GM21390 (cell line): ENCODE measurements at regions not wholly inside any gene's neighbourhood (a gene's known extent, or its start where the extent isn't known, plus 50 kb on each side); places are given as distances from the start of the nearest gene placed in this dataset.

Source experiments
- ATAC-seq: cut with Tn5 transposase; IDR thresholded peaks from one replicate; pipeline ENCODE4 v1.9.1; 2021; ENCODE audit not compliant: unreplicated experiment

- no peak for ATAC-seq
These were observed 99.4 kb upstream of the LPP start for GRCh38 chr3:188054541-188054940.

GRCh38 chr3:188055388-188055787 is 98.6 kb upstream of the LPP start:
- ATAC-seq, result no peak

- ATAC-seq, result no peak
These were observed 96.8 kb upstream of the LPP start for GRCh38 chr3:188057124-188057523.

- no peak for ATAC-seq
These were observed 95.3 kb upstream of the LPP start for GRCh38 chr3:188058569-188059184.

GRCh38 chr3:188059351-188059750 is 94.6 kb upstream of the LPP start:
- ATAC-seq, result no peak

GRCh38 chr3:188060264-188060835 is 93.6 kb upstream of the LPP start:
- ATAC-seq, result no peak

GRCh38 chr3:188060840-188061544 is 93.0 kb upstream of the LPP start:
- no peak for ATAC-seq

- ATAC-seq, result no peak
These were observed 91.7 kb upstream of the LPP start for GRCh38 chr3:188062216-188062615.

- ATAC-seq, result no peak
These were observed 89.0 kb upstream of the LPP start for GRCh38 chr3:188064831-188065493.

GRCh38 chr3:188066141-188066540 is 87.8 kb upstream of the LPP start:
- no peak for ATAC-seq

GRCh38 chr3:188067932-188068331 is 86.0 kb upstream of the LPP start:
- no peak for ATAC-seq

- no peak for ATAC-seq
These were observed 85.6 kb upstream of the LPP start for GRCh38 chr3:188068342-188068741.

GRCh38 chr3:188071636-188072035 is 82.3 kb upstream of the LPP start:
- no peak for ATAC-seq

GRCh38 chr3:188076176-188076575 is 77.8 kb upstream of the LPP start:
- ATAC-seq, result no peak

GRCh38 chr3:188077160-188077799 is 76.7 kb upstream of the LPP start:
- no peak for ATAC-seq

GRCh38 chr3:188080091-188080490 is 73.9 kb upstream of the LPP start:
- no peak for ATAC-seq

- no peak for ATAC-seq
These were observed 71.9 kb upstream of the LPP start for GRCh38 chr3:188082031-188082430.

GRCh38 chr3:188082450-188082849 is 71.5 kb upstream of the LPP start:
- no peak for ATAC-seq

- no peak for ATAC-seq
These were observed 70.9 kb upstream of the LPP start for GRCh38 chr3:188083011-188083410.

GRCh38 chr3:188084752-188085583 is 69.0 kb upstream of the LPP start:
- no peak for ATAC-seq
